ENCODE measurements at regions not wholly inside any gene's neighbourhood (a gene's known extent, or its start where the extent isn't known, plus 50 kb on each side); places are given as distances from the start of the nearest gene placed in this dataset.

GRCh38 chr5:65068410-65068809 is 299.7 kb downstream of the CWC27 start:
- DNase-seq = no peak

GRCh38 chr5:65070026-65070425 is 301.3 kb downstream of the CWC27 start:
- DNase-seq = no peak

- no peak for DNase-seq
Measured at GRCh38 chr5:65072850-65073249, 304.1 kb downstream of the CWC27 start.

GRCh38 chr5:65073250-65073661 is 304.5 kb downstream of the CWC27 start:
- no peak for DNase-seq

- no peak for DNase-seq
Measured at GRCh38 chr5:65075623-65076250, 307.0 kb downstream of the CWC27 start.

GRCh38 chr5:65076251-65076869 is 307.6 kb downstream of the CWC27 start:
- peak in 3 of 4 experiments; percentile 7 to 29 (median 19) for DNase-seq

GRCh38 chr5:65077653-65078052 is 308.9 kb downstream of the CWC27 start:
- DNase-seq = no peak

- DNase-seq = no peak
Measured at GRCh38 chr5:65078331-65078730, 309.6 kb downstream of the CWC27 start.

- no peak for DNase-seq
Measured at GRCh38 chr5:65081071-65081470, 312.3 kb downstream of the CWC27 start.

GRCh38 chr5:65084795-65085515 is 316.2 kb downstream of the CWC27 start:
- DNase-seq = no peak

- DNase-seq = no peak
Measured at GRCh38 chr5:65085516-65085850, 316.8 kb downstream of the CWC27 start.

- no peak for DNase-seq
Measured at GRCh38 chr5:65086234-65086890, 317.6 kb downstream of the CWC27 start.

GRCh38 chr5:65087154-65087553 is 318.4 kb downstream of the CWC27 start:
- DNase-seq = no peak

GRCh38 chr5:65094279-65094678 is 325.5 kb downstream of the CWC27 start:
- no peak for DNase-seq

- no peak for DNase-seq
Measured at GRCh38 chr5:65098393-65098792, 329.7 kb downstream of the CWC27 start.

Measured in activated CD4-positive, CD25-positive, alpha-beta regulatory T cell (primary cell).